Type B pancreatic cell (in vitro differentiated cells): ENCODE measurements at regions not wholly inside any gene's neighbourhood (a gene's known extent, or its start where the extent isn't known, plus 50 kb on each side); places are given as distances from the start of the nearest gene placed in this dataset.

Source experiments
- DNase-seq: peaks from one replicate; pipeline ENCODE4 v3.0.0; 2021; ENCODE audit warnings: mixed read lengths; ENCODE audit not compliant: unreplicated experiment; ENCODE audit errors: extremely low spot score
- H3K27ac Mint-ChIP-seq: 2 replicates; pipeline ENCODE4 v1.8.0; 2021; ENCODE audit warnings: mild to moderate bottlenecking, mixed read lengths
- H3K27me3 Mint-ChIP-seq: 2 replicates; pipeline ENCODE4 v1.8.0; 2021; ENCODE audit warnings: mixed read lengths
- H3K36me3 Mint-ChIP-seq: 2 replicates; pipeline ENCODE4 v1.8.0; 2021; ENCODE audit warnings: mixed read lengths
- H3K4me1 Mint-ChIP-seq: one replicate; pipeline ENCODE4 v1.8.0; 2021; ENCODE audit warnings: mixed read lengths; ENCODE audit not compliant: unreplicated experiment
- H3K4me3 Mint-ChIP-seq: 2 replicates; pipeline ENCODE4 v1.8.0; 2021; ENCODE audit warnings: mild to moderate bottlenecking, mixed read lengths
- H3K9me3 Mint-ChIP-seq: 2 replicates; pipeline ENCODE4 v1.8.0; 2021; ENCODE audit warnings: mixed read lengths
- CTCF ChIP-seq: fragments of 200-600 bp; sonication (generic); conservative IDR thresholded peaks from 2 replicates; pipeline ENCODE4 v1.5.0; 2021; ENCODE audit warnings: antibody characterized with exemption, mild to moderate bottlenecking

GRCh38 chr3:177820683-177821316 lies 623.5 kb upstream of the TBL1XR1 start:
- Mint-ChIP-seq H3K4me1 (peaks cover 58% of the 10 kb centered on the region), H3K27me3 (no peaks in the 10 kb centered on the region), H3K9me3 (no peaks in the 10 kb centered on the region), H3K27ac (no peak overlapping the region), H3K4me3 (no peak overlapping the region), H3K36me3 (no peaks in the 10 kb centered on the region)
- DNase-seq: no peak
- no peak for TF ChIP-seq CTCF

GRCh38 chr3:177822681-177823096 lies 625.4 kb upstream of the TBL1XR1 start:
- H3K27ac Mint-ChIP-seq: no peak overlapping the region
- no peak for DNase-seq

GRCh38 chr3:177823701-177824189 lies 626.5 kb upstream of the TBL1XR1 start:
- no peaks in the 10 kb centered on the region for H3K36me3 Mint-ChIP-seq
- no peak overlapping the region for H3K27ac Mint-ChIP-seq
- H3K9me3 Mint-ChIP-seq: no peaks in the 10 kb centered on the region
- H3K4me3 Mint-ChIP-seq: no peak overlapping the region
- H3K27me3 Mint-ChIP-seq: no peaks in the 10 kb centered on the region
- TF ChIP-seq CTCF: no peak
- DNase-seq: no peak
- H3K4me1 Mint-ChIP-seq: peaks cover 48% of the 10 kb centered on the region

More at GRCh38 chr3:177822681-177823096, 625.4 kb upstream of the TBL1XR1 start:
- TF ChIP-seq CTCF: no peak
- no peak overlapping the region for H3K4me3 Mint-ChIP-seq
- no peaks in the 10 kb centered on the region for H3K36me3 Mint-ChIP-seq
- H3K9me3 Mint-ChIP-seq: no peaks in the 10 kb centered on the region
- peaks cover 49% of the 10 kb centered on the region for H3K4me1 Mint-ChIP-seq
- H3K27me3 Mint-ChIP-seq: no peaks in the 10 kb centered on the region

- H3K27me3 Mint-ChIP-seq: no peaks in the 10 kb centered on the region
- H3K27ac Mint-ChIP-seq: peak overlapping the region; percentile 64
- peaks cover 48% of the 10 kb centered on the region for H3K4me1 Mint-ChIP-seq
- DNase-seq: no peak
- H3K36me3 Mint-ChIP-seq: no peaks in the 10 kb centered on the region
- H3K9me3 Mint-ChIP-seq: no peaks in the 10 kb centered on the region
- TF ChIP-seq CTCF: no peak
- H3K4me3 Mint-ChIP-seq: peak overlapping the region; percentile 62
These were observed 627.0 kb upstream of the TBL1XR1 start for GRCh38 chr3:177824190-177824786.

GRCh38 chr3:177824841-177825240 lies 627.6 kb upstream of the TBL1XR1 start:
- Mint-ChIP-seq H3K36me3 (no peaks in the 10 kb centered on the region), H3K9me3 (no peaks in the 10 kb centered on the region)

More at GRCh38 chr3:177824841-177825240, 627.6 kb upstream of the TBL1XR1 start:
- no peak for DNase-seq
- TF ChIP-seq CTCF: no peak
- Mint-ChIP-seq H3K4me1 (peaks cover 48% of the 10 kb centered on the region), H3K27ac (peak overlapping the region; percentile 64), H3K4me3 (no peak overlapping the region), H3K27me3 (no peaks in the 10 kb centered on the region)
